Uterus (tissue), 2 donors: ENCODE measurements at regions not wholly inside any gene's neighbourhood (a gene's known extent, or its start where the extent isn't known, plus 50 kb on each side); places are given as distances from the start of the nearest gene placed in this dataset.

Experiments
- POLR2A ChIP-seq, 2 donors: fragments of 450-650 bp; IDR thresholded peaks; one replicate each; pipeline ENCODE4 v1.6.1; 2016; ENCODE audit warnings: antibody characterized with exemption in 2 of 2, mild to moderate bottlenecking in 1 of 2, moderate library complexity in 1 of 2
- TF ChIP-seq, protein P1 (sequence below), 4 experiments: fragments of 200-600 bp in 2 of 4; fragments of 450-650 bp in 2 of 4; sonication (generic) in 2 of 4; IDR thresholded peaks; one replicate each; pipeline ENCODE4 v1.5.1; 2016 to 2019; ENCODE audit warnings: antibody characterized with exemption in 4 of 4, mild to moderate bottlenecking in 2 of 4, moderate library complexity in 1 of 4

DNA sequence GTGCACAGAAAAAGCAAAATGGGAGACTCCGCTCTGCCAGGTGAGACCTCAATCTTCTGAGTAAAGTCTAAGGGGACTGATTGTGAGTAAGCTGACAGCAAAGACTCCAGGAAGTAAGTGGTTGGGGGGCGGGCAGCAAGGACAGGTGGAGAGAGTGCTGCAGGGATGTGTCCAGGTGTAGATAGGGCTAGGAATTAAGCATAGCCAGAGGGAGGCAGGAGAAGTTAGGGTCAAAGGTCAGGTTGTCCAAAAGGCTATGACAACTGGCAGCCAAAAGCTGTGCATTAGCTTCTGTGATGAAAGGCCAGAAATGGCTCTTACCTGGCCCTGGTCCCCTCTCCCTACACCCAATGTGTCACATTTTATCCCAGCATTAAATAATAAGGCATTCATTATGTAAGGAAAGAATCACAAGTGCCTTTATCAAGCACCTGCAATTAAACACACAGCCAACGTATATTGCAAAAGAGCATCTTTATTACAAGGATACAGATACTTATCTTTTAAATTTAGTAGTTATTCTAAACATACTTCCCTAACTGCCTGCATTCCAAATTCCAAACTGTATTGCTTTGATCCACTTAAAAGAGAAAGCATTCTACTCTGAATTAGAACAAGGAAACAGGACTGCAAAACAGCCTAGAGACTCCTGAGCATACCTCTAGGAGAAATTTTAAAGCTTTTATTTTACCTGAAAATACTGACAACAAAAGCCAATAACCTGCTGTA is 247.9 kb downstream of the IRS1 start:
- no peak for TF ChIP-seq POLR2A (IDR thresholded peaks at IDR 0.05)
- TF ChIP-seq, protein P1, sequence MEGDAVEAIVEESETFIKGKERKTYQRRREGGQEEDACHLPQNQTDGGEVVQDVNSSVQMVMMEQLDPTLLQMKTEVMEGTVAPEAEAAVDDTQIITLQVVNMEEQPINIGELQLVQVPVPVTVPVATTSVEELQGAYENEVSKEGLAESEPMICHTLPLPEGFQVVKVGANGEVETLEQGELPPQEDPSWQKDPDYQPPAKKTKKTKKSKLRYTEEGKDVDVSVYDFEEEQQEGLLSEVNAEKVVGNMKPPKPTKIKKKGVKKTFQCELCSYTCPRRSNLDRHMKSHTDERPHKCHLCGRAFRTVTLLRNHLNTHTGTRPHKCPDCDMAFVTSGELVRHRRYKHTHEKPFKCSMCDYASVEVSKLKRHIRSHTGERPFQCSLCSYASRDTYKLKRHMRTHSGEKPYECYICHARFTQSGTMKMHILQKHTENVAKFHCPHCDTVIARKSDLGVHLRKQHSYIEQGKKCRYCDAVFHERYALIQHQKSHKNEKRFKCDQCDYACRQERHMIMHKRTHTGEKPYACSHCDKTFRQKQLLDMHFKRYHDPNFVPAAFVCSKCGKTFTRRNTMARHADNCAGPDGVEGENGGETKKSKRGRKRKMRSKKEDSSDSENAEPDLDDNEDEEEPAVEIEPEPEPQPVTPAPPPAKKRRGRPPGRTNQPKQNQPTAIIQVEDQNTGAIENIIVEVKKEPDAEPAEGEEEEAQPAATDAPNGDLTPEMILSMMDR (IDR thresholded peaks at IDR 0.05), result no peak
